BE2C (cell line): ENCODE measurements at regions not wholly inside any gene's neighbourhood (a gene's known extent, or its start where the extent isn't known, plus 50 kb on each side); places are given as distances from the start of the nearest gene placed in this dataset.

Experiments
- DNase-seq: peaks from one replicate; pipeline ENCODE4 v3.0.0-alpha.2; 2020
- H3K27me3 ChIP-seq: fragments of 250-450 bp; sonication (Bioruptor Pico); 2 replicates; pipeline ENCODE4 v1.5.1; 2020; ENCODE audit warnings: mild to moderate bottlenecking
- H3K36me3 ChIP-seq: fragments of 250-450 bp; sonication (Bioruptor Pico); 2 replicates; pipeline ENCODE4 v1.5.1; 2020; ENCODE audit warnings: mild to moderate bottlenecking
- H3K4me1 ChIP-seq: fragments of 250-450 bp; sonication (Bioruptor Pico); 2 replicates; pipeline ENCODE4 v1.5.1; 2020
- H3K4me3 ChIP-seq: 2 replicates; pipeline ENCODE4 v1.5.1; 2011; ENCODE audit warnings: low read depth, low read length
- H3K9me3 ChIP-seq: fragments of 250-450 bp; sonication (Bioruptor Pico); 2 replicates; pipeline ENCODE4 v1.5.1; 2020
- TF ChIP-seq, protein P1 (sequence below): IDR thresholded peaks from 2 replicates; pipeline ENCODE4 v1.5.1; 2012; ENCODE audit warnings: mild to moderate bottlenecking, low read depth, low read length

DNA sequence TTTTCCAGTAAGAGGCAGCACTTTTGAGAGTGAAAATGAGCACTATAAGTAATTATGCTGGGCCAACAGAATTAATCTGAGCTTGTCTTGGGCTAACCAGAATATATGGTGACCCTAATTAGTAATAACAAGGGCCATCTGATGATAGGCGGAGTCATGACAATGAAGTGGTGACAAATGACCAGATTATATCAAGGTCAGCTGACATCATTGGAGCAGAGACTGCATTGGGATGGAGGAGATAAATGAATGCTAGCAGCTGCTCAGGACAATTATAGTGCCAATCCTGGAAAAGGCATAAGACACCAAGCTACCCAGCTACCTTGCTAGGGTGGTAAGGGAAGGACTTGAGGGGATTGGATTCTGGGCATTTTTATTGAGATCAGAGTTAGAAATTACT lies 1548.7 kb downstream of the RPA4 start:
- H3K27me3 ChIP-seq = no peaks in the 10 kb centered on the region
- TF ChIP-seq, protein P1, sequence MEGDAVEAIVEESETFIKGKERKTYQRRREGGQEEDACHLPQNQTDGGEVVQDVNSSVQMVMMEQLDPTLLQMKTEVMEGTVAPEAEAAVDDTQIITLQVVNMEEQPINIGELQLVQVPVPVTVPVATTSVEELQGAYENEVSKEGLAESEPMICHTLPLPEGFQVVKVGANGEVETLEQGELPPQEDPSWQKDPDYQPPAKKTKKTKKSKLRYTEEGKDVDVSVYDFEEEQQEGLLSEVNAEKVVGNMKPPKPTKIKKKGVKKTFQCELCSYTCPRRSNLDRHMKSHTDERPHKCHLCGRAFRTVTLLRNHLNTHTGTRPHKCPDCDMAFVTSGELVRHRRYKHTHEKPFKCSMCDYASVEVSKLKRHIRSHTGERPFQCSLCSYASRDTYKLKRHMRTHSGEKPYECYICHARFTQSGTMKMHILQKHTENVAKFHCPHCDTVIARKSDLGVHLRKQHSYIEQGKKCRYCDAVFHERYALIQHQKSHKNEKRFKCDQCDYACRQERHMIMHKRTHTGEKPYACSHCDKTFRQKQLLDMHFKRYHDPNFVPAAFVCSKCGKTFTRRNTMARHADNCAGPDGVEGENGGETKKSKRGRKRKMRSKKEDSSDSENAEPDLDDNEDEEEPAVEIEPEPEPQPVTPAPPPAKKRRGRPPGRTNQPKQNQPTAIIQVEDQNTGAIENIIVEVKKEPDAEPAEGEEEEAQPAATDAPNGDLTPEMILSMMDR = no peak
- DNase-seq = no peak
- no peaks in the 10 kb centered on the region for H3K9me3 ChIP-seq
- H3K36me3 ChIP-seq = no peaks in the 10 kb centered on the region
- no peaks in the 10 kb centered on the region for H3K4me1 ChIP-seq
- H3K4me3 ChIP-seq = no peak overlapping the region

DNA sequence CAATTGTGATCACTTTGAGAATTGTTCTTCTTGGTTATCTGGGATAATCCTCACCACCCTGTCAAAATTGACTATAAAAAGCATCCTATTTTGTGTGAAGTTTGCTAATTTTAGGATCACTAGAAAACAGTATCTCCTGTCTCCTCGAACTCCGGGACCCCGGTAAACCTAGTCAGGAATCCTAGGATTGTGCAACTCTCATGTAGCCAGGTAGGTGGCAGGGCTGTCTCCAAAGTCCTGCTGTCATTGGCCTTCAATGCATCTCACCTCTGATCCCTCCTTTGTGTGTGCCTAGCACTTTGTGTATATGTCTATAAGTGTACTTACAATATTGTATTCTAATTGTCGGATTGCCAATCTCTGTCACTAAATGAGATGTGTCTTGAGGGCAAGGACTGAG lies 1564.8 kb downstream of the RPA4 start:
- TF ChIP-seq, protein P1 = no peak
- no peaks in the 10 kb centered on the region for H3K9me3 ChIP-seq
- no peaks in the 10 kb centered on the region for H3K36me3 ChIP-seq
- H3K4me1 ChIP-seq = no peaks in the 10 kb centered on the region
- H3K27me3 ChIP-seq = no peaks in the 10 kb centered on the region
- H3K4me3 ChIP-seq = no peak overlapping the region
- DNase-seq = no peak

- DNase-seq = no peak
- TF ChIP-seq, protein P1 = no peak
- H3K9me3 ChIP-seq = no peaks in the 10 kb centered on the region
- no peaks in the 10 kb centered on the region for H3K4me1 ChIP-seq
- no peak overlapping the region for H3K4me3 ChIP-seq
- H3K36me3 ChIP-seq = no peaks in the 10 kb centered on the region
- H3K27me3 ChIP-seq = no peaks in the 10 kb centered on the region
These were observed 1568.7 kb downstream of the RPA4 start for GRCh38 chrX:98452456-98452855.

GRCh38 chrX:98459669-98460068 lies 1576.0 kb downstream of the RPA4 start:
- H3K9me3 ChIP-seq = no peaks in the 10 kb centered on the region
- TF ChIP-seq, protein P1 = no peak
- H3K4me1 ChIP-seq = no peaks in the 10 kb centered on the region
- DNase-seq = no peak
- H3K4me3 ChIP-seq = no peak overlapping the region
- H3K27me3 ChIP-seq = no peaks in the 10 kb centered on the region
- H3K36me3 ChIP-seq = no peaks in the 10 kb centered on the region

DNA sequence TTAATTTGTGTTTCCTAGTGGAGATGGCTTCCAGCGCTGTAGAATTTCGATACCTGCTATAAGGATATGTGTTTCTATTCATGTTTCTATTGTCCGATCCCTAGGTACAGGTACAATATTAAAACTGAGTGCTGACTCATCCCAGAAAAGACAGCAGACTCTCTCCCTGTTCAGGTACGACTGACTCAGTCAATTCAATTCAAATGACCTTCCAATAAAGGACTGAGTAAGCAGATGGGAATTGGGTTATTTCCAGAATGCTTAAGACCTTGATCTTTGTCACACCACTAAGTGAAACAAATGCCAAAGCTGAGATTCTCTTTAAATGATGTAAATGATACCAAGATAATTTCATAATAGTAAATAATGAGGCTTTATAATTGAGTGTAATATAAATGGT lies 1596.9 kb downstream of the RPA4 start:
- Histone ChIP-seq H3K9me3 (no peaks in the 10 kb centered on the region), H3K4me1 (no peaks in the 10 kb centered on the region), H3K36me3 (no peaks in the 10 kb centered on the region), H3K4me3 (no peak overlapping the region), H3K27me3 (no peaks in the 10 kb centered on the region)
- DNase-seq = no peak
- TF ChIP-seq, protein P1 = no peak

- no peak for DNase-seq
- H3K27me3 ChIP-seq = no peaks in the 10 kb centered on the region
- no peaks in the 10 kb centered on the region for H3K9me3 ChIP-seq
- TF ChIP-seq, protein P1 = no peak
- no peak overlapping the region for H3K4me3 ChIP-seq
- H3K36me3 ChIP-seq = no peaks in the 10 kb centered on the region
- H3K4me1 ChIP-seq = no peaks in the 10 kb centered on the region
These were observed 1597.9 kb downstream of the RPA4 start for GRCh38 chrX:98481636-98482035.
